H9 (cell line): ENCODE measurements at regions not wholly inside any gene's neighbourhood (a gene's known extent, or its start where the extent isn't known, plus 50 kb on each side); places are given as distances from the start of the nearest gene placed in this dataset.

ENCODE experiments used
- DNase-seq: peaks from one replicate; pipeline ENCODE4 v3.0.0-alpha.2; 2017
- H2AFZ ChIP-seq: one replicate; pipeline ENCODE4 v1.6.1; 2013; ENCODE audit warnings: mild to moderate bottlenecking, low read length, control low read depth, moderate library complexity
- H2AK5ac ChIP-seq: 2 replicates; pipeline ENCODE4 v1.6.1; 2013; ENCODE audit warnings: low read length, control low read depth, mixed read lengths; ENCODE audit not compliant: insufficient read length
- H2BK120ac ChIP-seq: one replicate; pipeline ENCODE4 v1.6.1; 2013; ENCODE audit warnings: low read depth, mild to moderate bottlenecking, low read length, control low read depth, inconsistent platforms; ENCODE audit not compliant: poor library complexity, severe bottlenecking
- H2BK12ac ChIP-seq: 2 replicates; pipeline ENCODE4 v1.6.1; 2013; ENCODE audit warnings: low read length, control low read depth, mixed read lengths, low read depth; ENCODE audit not compliant: insufficient read length
- H2BK15ac ChIP-seq: 2 replicates; pipeline ENCODE4 v1.6.1; 2013; ENCODE audit warnings: low read depth, low read length, control low read depth
- H2BK20ac ChIP-seq: one replicate; pipeline ENCODE4 v1.6.1; 2013; ENCODE audit warnings: low read depth, mild to moderate bottlenecking, low read length, control low read depth, inconsistent platforms; ENCODE audit not compliant: poor library complexity, severe bottlenecking
- H2BK5ac ChIP-seq: 2 replicates; pipeline ENCODE4 v1.6.1; 2013; ENCODE audit warnings: low read length, control low read depth, mixed read lengths; ENCODE audit not compliant: insufficient read length
- H3K14ac ChIP-seq: 2 replicates; pipeline ENCODE4 v1.6.1; 2013; ENCODE audit warnings: low read length, control low read depth; ENCODE audit not compliant: insufficient read depth
- H3K18ac ChIP-seq: 2 replicates; pipeline ENCODE4 v1.6.1; 2013; ENCODE audit warnings: low read depth, mild to moderate bottlenecking, mixed read lengths, low read length, control low read depth; ENCODE audit not compliant: insufficient read length
- H3K23ac ChIP-seq: 2 replicates; pipeline ENCODE4 v1.6.1; 2013; ENCODE audit warnings: low read length, control low read depth, mixed read lengths, low read depth; ENCODE audit not compliant: insufficient read length
- H3K23me2 ChIP-seq: 2 replicates; pipeline ENCODE4 v1.6.1; 2013; ENCODE audit warnings: low read depth, mild to moderate bottlenecking, mixed read lengths, low read length, control low read depth; ENCODE audit not compliant: insufficient read length, poor library complexity, severe bottlenecking
- H3K27ac ChIP-seq: 2 replicates; pipeline ENCODE4 v1.5.1; 2013; ENCODE audit warnings: low read length, control low read depth, mixed read lengths, low read depth; ENCODE audit not compliant: insufficient read length
- H3K27me3 ChIP-seq: 2 replicates; pipeline ENCODE4 v1.6.1; 2013; ENCODE audit warnings: low read length, control low read depth, inconsistent platforms; ENCODE audit not compliant: insufficient read depth
- H3K4ac ChIP-seq: 2 replicates; pipeline ENCODE4 v1.6.1; 2013; ENCODE audit warnings: low read depth, mild to moderate bottlenecking, control low read depth, inconsistent platforms, low read length, moderate library complexity
- H3K4me1 ChIP-seq: 2 replicates; pipeline ENCODE4 v1.6.1; 2013; ENCODE audit warnings: low read length, control low read depth, inconsistent platforms; ENCODE audit not compliant: insufficient read depth
- H3K4me2 ChIP-seq: 2 replicates; pipeline ENCODE4 v1.6.1; 2013; ENCODE audit warnings: low read length, control low read depth, mixed read lengths; ENCODE audit not compliant: insufficient read length, insufficient read depth
- H3K56ac ChIP-seq: 2 replicates; pipeline ENCODE4 v1.6.1; 2013; ENCODE audit warnings: low read depth, mild to moderate bottlenecking, mixed read lengths, low read length, control low read depth; ENCODE audit not compliant: insufficient read length
- H3K79me1 ChIP-seq: 2 replicates; pipeline ENCODE4 v1.6.1; 2013; ENCODE audit warnings: low read depth, mild to moderate bottlenecking, moderate library complexity, low read length, control low read depth, inconsistent platforms; ENCODE audit not compliant: insufficient read depth, poor library complexity, severe bottlenecking
- H3K79me2 ChIP-seq: 2 replicates; pipeline ENCODE4 v1.6.1; 2013; ENCODE audit warnings: low read length, control low read depth, inconsistent platforms; ENCODE audit not compliant: insufficient read depth
- H3K9ac ChIP-seq: 2 replicates; pipeline ENCODE4 v1.6.1; 2013; ENCODE audit warnings: low read length, control low read depth, mixed read lengths; ENCODE audit not compliant: insufficient read length; ENCODE audit errors: extremely low read depth
- H3K9me3 ChIP-seq: one replicate; pipeline ENCODE4 v1.6.1; 2013; ENCODE audit warnings: low read depth, low read length, inconsistent platforms; ENCODE audit not compliant: control insufficient read depth
- H3T11ph ChIP-seq: one replicate; pipeline ENCODE4 v1.6.1; 2013; ENCODE audit warnings: mild to moderate bottlenecking, low read length, control low read depth, inconsistent platforms
- H4K20me1 ChIP-seq: one replicate; pipeline ENCODE4 v1.6.1; 2013; ENCODE audit not compliant: control insufficient read depth, insufficient read length, insufficient read depth
- H4K5ac ChIP-seq: 2 replicates; pipeline ENCODE4 v1.6.1; 2013; ENCODE audit warnings: low read depth, mild to moderate bottlenecking, mixed read lengths, low read length, control low read depth; ENCODE audit not compliant: insufficient read length
- H4K8ac ChIP-seq: replicated peaks from 2 replicates; pipeline ENCODE4 v1.6.1; 2013; ENCODE audit warnings: low read length, control low read depth, mixed read lengths, low read depth; ENCODE audit not compliant: insufficient read length
- H4K91ac ChIP-seq: 2 replicates; pipeline ENCODE4 v1.6.1; 2013; ENCODE audit warnings: low read depth, mild to moderate bottlenecking, moderate library complexity, mixed read lengths, low read length, control low read depth; ENCODE audit not compliant: insufficient read length
- H3K27ac Mint-ChIP-seq, 3 experiments: 2 replicates in 2 of 3; 3 replicates in 1 of 3; pipeline ENCODE4 v1.8.0; 2020 to 2021; ENCODE audit warnings: mixed read lengths in 3 of 3, mild to moderate bottlenecking in 1 of 3, moderate library complexity in 1 of 3
- H3K27me3 Mint-ChIP-seq: 2 replicates; pipeline ENCODE4 v1.8.0; 2021; ENCODE audit warnings: low read depth, mild to moderate bottlenecking, moderate library complexity, mixed read lengths
- H3K36me3 Mint-ChIP-seq, 3 experiments: 2 replicates in 2 of 3; 3 replicates in 1 of 3; pipeline ENCODE4 v1.8.0; 2020 to 2021; ENCODE audit warnings: low read depth in 3 of 3, mixed read lengths in 3 of 3; ENCODE audit not compliant: insufficient read depth in 1 of 3
- H3K4me1 Mint-ChIP-seq, 2 experiments: 2 replicates each; pipeline ENCODE4 v1.8.0; 2020; ENCODE audit warnings: mixed read lengths in 2 of 2
- H3K4me3 Mint-ChIP-seq, 2 experiments: 2 replicates in 1 of 2; 3 replicates in 1 of 2; pipeline ENCODE4 v1.8.0; 2020 to 2021; ENCODE audit warnings: mild to moderate bottlenecking in 2 of 2, mixed read lengths in 2 of 2, moderate library complexity in 1 of 2
- H3K9me3 Mint-ChIP-seq, 2 experiments: 2 replicates in 1 of 2; 3 replicates in 1 of 2; pipeline ENCODE4 v1.8.0; 2020; ENCODE audit warnings: mild to moderate bottlenecking in 2 of 2, mixed read lengths in 2 of 2, moderate library complexity in 1 of 2
- WGBS: extraction: QIAGEN DNeasy Blood & Tissue Kit; methylation state at CpG from one replicate; pipeline ENCODE4 v1.1.7; 2013; ENCODE audit warnings: missing lambda C conversion rate, low lambda C conversion rate, mixed read lengths; ENCODE audit not compliant: insufficient read length; ENCODE audit errors: extremely low coverage; 5-methylcytosine and 5-hydroxymethylcytosine counted together
- TF ChIP-seq, protein P1 (sequence below): fragments of 200-600 bp; sonication (generic); conservative IDR thresholded peaks from 3 replicates; pipeline ENCODE4 v1.8.0; 2021; ENCODE audit warnings: antibody characterized with exemption, mild to moderate bottlenecking

DNA sequence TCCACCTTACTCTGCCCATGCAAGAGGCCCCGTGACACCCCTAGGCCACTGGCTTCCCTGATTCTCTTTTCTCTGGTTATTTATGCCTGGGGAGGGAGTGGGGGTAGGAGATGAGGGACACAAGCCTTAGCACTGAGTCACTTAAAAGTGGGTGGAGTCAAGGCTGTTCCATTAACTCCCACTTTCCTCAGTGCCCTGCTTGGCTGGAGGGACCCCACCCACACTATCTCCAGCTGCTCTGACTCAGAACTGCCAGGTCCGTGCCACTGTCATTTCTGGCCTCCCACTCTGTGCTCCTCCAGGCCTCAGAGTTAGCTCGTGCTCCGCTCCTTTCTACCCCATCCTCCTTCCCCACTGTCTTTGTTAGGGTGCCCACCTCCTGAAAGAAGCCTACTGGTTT is 113.4 kb upstream of the UQCRFS1 start:
- Histone ChIP-seq H2BK15ac (no peak overlapping the region), H3K79me2 (no peaks in the 10 kb centered on the region), H4K8ac (no peak overlapping the region), H4K20me1 (no peaks in the 10 kb centered on the region), H3T11ph (no peak overlapping the region), H2BK120ac (no peak overlapping the region), H2AK5ac (no peak overlapping the region), H3K4ac (no peak overlapping the region), H3K27ac (no peak overlapping the region), H4K5ac (no peak overlapping the region), H3K9me3 (no peaks in the 10 kb centered on the region), H3K18ac (no peak overlapping the region), H3K4me2 (no peak overlapping the region), H2BK20ac (no peak overlapping the region), H4K91ac (no peak overlapping the region), H2AFZ (no peak overlapping the region), H3K9ac (no peak overlapping the region), H3K23me2 (no peaks in the 10 kb centered on the region), H3K14ac (no peak overlapping the region), H3K79me1 (no peaks in the 10 kb centered on the region), H3K23ac (no peak overlapping the region), H2BK5ac (no peak overlapping the region), H3K56ac (no peak overlapping the region), H3K27me3 (no peaks in the 10 kb centered on the region), H3K4me1 (0 out of 2 replicates have a peak, but pooled peaks cover 2% of the 10 kb centered on the region), H2BK12ac (no peak overlapping the region)
- Mint-ChIP-seq H3K36me3 (peaks cover 0 to 3% (median 0%) of the 10 kb centered on the region in 3 experiments; a peak in 1 of 7 replicates), H3K4me3 (no peak overlapping the region; a peak in 1 of 5 replicates), H3K4me1 (peaks cover 18 to 19% of the 10 kb centered on the region in 2 experiments), H3K9me3 (peaks cover 2 to 15% of the 10 kb centered on the region in 2 experiments; a peak in 4 of 5 replicates), H3K27ac (no peak overlapping the region; a peak in 1 of 7 replicates), H3K27me3 (peaks cover 18% of the 10 kb centered on the region)
- TF ChIP-seq, protein P1, sequence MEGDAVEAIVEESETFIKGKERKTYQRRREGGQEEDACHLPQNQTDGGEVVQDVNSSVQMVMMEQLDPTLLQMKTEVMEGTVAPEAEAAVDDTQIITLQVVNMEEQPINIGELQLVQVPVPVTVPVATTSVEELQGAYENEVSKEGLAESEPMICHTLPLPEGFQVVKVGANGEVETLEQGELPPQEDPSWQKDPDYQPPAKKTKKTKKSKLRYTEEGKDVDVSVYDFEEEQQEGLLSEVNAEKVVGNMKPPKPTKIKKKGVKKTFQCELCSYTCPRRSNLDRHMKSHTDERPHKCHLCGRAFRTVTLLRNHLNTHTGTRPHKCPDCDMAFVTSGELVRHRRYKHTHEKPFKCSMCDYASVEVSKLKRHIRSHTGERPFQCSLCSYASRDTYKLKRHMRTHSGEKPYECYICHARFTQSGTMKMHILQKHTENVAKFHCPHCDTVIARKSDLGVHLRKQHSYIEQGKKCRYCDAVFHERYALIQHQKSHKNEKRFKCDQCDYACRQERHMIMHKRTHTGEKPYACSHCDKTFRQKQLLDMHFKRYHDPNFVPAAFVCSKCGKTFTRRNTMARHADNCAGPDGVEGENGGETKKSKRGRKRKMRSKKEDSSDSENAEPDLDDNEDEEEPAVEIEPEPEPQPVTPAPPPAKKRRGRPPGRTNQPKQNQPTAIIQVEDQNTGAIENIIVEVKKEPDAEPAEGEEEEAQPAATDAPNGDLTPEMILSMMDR, result no peak
- no peak for DNase-seq
- no CpG with 5 or more reads among the region's 4 CpGs for WGBS
